ENCODE measurements at regions not wholly inside any gene's neighbourhood (a gene's known extent, or its start where the extent isn't known, plus 50 kb on each side); places are given as distances from the start of the nearest gene placed in this dataset.

DNA sequence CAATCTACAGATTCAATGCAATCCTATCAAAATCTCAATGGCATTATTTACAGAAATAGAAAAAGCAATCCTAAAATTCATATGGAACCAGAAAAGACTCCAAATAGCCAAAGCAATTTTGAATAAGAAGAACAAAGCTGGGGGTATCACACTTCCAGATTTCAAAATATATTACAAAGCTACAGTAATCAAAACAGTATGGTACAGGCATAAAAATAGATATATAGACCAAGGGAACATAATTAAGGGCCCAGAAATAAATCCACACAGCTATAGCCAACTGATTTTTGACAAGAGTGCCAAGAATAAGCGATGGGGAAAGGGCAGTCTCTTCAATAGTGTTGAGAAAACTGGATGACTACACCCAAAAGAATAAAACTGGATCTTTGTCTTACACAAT, 251.9 kb upstream of the FOXK1 start:
- TF ChIP-seq, protein P1, sequence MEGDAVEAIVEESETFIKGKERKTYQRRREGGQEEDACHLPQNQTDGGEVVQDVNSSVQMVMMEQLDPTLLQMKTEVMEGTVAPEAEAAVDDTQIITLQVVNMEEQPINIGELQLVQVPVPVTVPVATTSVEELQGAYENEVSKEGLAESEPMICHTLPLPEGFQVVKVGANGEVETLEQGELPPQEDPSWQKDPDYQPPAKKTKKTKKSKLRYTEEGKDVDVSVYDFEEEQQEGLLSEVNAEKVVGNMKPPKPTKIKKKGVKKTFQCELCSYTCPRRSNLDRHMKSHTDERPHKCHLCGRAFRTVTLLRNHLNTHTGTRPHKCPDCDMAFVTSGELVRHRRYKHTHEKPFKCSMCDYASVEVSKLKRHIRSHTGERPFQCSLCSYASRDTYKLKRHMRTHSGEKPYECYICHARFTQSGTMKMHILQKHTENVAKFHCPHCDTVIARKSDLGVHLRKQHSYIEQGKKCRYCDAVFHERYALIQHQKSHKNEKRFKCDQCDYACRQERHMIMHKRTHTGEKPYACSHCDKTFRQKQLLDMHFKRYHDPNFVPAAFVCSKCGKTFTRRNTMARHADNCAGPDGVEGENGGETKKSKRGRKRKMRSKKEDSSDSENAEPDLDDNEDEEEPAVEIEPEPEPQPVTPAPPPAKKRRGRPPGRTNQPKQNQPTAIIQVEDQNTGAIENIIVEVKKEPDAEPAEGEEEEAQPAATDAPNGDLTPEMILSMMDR (conservative IDR thresholded peaks at IDR 0.05; ENCODE audit: low read depth, low read length), result no peak
- no peak for TF ChIP-seq EZH2phosphoT487 (IDR thresholded peaks at IDR 0.05; ENCODE audit: borderline replicate concordance, low read length)
